NCI-H2196 (cell line): ENCODE measurements at regions not wholly inside any gene's neighbourhood (a gene's known extent, or its start where the extent isn't known, plus 50 kb on each side); places are given as distances from the start of the nearest gene placed in this dataset.
"Not testable (repeated sequence)": the region's sequence is repeated elsewhere in the genome, so short reads cannot be mapped to it uniquely, and the experiment has no call there.

Experiments
- DNase-seq: peaks from one replicate; lab custom pipeline; 2025; ENCODE audit not compliant: unreplicated experiment; lab: John Stamatoyannopoulos, UW

DNA sequence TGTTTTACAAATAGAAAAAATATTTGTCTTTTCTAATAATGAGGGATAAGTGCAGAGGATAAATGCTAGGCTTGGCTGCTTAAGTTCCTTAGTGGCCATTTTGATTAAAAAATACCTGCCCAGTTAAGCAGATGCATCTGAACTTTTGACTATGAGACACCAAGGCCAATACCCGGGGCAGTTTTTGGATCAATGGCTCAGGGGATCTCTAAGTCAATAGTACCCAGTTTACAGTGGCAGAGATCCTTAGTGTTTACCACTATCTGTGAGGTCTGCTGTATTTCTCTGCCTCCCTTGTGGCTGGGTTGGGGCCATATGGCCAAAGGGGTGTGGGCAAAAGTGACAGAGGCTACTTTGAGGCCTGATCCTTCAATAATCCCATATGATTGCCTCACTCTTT lies 184.5 kb upstream of the MAST4 start:
- no peak for DNase-seq

DNA sequence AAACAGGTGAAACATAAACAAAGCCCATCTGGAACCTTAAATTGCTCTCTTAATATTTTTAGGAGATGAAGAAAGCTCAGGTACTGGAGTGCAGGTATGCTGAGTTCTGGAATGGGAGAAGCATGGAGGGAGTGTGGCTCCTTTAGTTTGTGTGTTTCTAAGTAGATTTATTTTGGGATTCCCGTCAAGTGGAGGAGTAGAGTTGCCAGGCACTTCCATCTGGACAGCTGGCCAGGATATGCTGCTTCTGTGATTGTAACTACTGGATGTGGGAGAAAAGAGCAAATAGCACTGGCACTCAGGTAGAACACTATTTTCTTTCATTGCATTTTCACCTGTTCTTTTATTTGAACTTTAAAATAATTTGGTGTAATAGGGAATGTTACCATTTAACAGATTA lies 182.3 kb upstream of the MAST4 start:
- no peak for DNase-seq

DNA sequence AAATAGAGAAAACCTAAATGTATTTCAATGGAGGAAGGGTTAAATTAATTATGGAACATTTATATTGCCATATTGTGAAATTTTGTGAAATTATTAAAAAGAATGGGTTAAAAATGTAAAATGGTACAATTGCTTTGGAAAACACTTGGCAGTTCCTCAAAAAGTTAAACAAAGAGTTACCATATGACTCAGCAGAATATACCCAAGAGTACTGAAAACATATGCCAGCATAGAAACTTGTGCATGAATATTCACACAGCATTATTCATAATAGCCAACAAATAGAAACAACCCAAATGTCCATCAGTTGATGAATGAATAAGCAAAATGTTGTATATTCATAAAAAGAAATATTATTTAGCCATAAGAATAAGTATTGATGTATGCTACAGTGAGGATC lies 181.0 kb upstream of the MAST4 start:
- DNase-seq, result no peak

DNA sequence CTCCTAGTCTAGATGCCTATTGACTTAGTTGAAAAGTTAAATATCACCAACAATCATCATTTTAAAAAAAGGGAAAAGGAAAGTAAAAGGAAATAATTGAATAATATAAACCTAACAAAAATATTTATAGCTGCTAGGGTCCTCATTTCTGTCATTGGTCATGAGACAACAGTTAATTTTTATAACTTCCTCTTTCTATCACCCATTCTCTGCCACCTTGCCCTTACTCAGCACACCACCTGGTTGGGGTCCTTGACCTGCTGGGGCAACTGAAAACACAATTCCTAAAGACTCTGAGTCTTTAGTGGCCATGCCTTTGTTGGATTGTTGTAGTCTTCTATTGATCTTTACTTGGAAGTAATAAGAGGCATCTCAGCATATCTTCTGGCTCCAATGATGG lies 179.5 kb upstream of the MAST4 start:
- DNase-seq, result no peak

DNA sequence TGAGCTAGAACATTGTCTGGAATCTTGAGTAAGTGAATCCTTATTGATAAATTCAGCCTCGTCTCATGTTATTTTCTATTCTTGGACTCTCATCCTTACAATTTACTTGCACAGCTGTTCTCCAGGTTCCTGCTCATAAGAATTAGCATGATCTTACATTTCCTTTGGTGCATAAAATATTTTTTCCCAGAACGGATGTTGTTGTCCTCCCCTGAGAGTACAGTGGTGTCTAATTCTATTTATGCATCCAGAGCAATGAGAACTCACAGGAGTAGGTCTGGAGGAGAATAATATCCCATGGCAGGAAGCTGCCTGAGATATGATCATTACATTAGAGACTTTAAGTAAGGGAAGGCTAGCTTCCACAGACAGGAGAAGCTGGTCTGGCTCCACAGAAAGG lies 178.4 kb upstream of the MAST4 start:
- no peak for DNase-seq

DNA sequence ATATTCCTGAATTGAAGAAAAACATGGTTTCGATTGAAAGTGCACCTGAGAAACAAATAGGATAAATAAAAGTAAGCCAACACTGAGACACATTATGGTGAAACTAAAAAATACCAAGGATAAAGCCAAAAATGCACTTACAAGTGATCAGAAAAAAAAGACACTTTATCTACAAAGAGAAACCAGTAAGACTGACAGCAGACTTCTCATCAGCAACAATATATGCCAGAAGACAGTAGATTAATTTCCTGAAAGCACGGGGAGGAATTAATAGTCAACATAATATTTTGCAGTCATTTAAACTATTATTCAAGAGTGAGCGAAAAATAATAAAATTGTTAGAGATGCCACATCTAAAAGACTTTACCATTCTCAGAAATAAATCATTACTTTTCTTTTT lies 172.7 kb upstream of the MAST4 start:
- no peak for DNase-seq

DNA sequence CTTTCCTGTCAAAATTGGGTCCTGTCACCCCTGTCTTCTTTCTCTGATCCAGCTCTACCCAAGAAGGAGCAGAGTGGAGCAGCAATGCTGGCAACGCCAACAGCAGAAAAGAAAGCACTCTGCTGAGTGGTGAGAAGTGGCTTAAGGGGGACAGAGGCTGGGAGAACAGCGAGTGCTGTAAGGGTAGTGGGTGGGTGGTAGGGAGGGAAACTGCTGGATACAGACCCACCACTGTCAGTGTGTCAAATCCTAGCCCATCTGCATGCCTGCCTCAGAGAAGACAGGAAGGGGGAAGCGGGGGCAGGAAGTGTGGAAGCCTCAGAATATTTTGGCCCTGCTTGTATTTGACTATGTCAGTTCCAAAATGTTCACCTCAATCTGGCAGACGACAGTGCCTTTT lies 170.4 kb upstream of the MAST4 start:
- DNase-seq, result no peak

DNA sequence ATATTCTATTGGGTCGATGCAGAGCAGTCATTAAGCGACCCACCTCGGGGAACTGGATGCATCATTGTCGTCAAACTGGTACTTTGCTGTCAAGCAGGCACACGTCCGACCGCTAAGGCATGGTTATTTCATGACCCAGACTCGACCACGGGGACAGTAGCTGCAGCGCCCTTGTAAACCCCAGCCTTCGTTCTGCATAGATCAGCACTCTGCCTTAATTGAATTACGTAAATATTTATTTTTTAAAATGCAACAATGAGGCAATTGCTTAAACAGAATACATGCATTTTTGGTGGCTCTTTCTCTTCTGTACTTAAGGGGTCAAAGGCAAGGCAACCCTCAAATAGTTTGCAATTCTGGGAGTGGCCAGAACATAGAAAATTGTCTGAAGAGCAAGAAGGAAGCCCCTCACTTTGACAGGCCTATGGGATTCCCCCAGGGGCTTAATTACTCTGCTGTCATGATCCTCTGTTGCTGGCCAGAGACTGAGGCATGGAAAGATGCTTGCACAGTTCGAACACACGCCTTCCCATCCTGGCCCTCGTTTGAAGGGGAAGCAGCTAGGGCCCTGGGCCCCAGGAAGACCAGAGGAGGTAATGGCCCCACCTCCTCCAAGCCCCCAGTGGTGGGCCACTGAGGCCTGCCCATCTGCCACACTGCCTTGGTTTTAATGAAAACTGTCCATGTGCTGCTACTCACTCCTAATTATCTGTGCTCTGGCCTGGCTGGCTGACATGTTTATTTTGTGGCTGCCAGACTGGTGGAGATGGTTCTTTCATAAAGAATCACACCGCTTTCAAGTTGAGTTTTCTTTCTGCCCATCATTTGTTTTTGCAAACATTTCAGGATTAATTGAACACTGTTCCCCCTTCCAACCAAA lies 169.7 kb upstream of the MAST4 start:
- DNase-seq, result no peak

DNA sequence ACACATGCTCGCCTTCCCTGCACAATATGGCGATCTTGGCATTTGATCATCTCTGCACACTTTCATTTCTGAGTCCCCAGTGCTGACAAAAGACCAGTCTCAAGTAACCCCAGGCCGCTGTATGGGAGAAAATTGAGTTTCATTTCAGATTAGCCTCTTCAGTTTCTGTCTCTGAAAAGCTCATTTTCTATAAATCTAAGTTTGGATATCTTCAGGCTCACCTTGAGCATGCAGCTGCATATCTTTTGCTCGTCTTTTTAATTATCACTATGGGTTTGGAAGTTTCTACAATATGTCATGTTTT lies 169.1 kb upstream of the MAST4 start:
- no peak for DNase-seq

DNA sequence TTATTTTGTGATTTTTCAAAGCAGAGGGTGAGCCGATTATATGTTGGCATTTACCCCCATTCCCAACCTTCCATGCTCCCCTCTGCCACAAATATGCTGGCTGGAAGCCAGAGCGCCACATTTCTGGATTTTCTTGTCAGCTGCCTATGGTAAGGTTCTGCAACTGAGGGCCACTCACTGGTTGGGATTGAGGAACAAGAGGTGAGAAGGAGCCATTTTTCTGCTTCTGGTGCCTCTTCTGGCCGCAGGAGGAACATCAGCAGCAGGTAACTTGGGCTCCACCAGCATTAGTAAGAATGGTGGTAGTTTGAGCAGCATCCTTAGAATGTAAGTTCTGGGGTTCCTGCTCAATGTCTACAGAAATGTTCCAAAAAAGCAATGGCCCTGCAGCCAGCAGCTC lies 159.5 kb upstream of the MAST4 start:
- no peak for DNase-seq

DNA sequence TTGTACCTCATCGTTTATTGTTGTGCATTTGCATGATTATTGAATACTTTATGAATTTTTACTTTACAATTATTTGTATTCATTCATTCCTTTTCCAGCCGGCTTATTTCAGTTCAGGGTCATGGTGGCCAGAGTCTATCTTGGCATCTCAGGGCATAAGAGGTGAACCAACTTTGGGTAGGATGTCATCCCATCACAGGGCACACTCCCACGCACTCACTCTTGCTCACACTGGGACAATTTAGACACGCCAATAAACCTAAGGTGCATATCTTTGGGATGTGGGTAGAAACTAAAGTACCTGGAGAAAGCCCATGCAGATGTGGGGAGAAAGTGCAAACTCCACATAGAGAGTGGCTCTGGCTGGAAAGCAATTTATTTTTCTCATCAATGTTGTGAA lies 158.1 kb upstream of the MAST4 start:
- no peak for DNase-seq

DNA sequence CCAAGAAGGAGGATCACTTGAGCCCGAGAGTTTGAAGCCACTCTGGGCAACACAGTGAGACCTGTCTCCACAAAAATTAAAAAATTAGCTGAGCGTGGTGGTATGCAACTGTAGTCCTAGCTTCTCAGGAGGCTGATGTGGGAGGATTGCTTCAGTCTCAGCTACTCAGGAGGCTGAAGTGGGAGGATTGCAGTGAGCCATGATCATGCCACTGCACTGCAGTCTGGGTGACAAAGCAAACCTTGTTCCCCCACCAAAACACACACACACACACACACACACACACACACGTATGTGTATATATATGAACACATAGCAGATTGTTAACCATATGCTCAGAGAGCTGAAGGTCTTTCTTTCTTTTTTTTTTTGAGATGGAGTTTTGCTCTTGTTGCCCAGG lies 157.5 kb upstream of the MAST4 start:
- DNase-seq, result no peak

DNA sequence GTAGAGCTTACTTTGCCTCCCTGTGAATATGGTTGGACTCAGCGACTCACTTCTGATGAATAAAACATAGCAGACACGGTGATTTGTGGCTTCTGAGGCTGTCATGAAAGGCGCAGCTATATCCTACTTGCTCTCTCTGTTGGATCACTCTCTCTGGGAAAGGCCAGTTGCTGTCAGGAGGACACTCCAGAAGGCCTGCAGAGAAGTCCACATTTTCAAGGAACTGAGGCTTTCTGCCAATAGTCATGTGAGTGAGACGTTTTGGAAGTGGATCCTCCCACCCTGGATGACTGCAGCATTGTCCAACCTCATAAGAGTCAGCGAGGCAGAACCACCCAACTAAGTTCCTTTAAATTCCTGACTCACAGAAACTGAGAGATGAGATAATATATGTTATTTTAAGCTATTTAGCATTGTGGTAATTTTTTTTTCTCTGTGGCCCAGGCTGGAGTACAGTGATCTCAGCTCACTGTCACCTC lies 156.0 kb upstream of the MAST4 start:
- DNase-seq, result no peak

DNA sequence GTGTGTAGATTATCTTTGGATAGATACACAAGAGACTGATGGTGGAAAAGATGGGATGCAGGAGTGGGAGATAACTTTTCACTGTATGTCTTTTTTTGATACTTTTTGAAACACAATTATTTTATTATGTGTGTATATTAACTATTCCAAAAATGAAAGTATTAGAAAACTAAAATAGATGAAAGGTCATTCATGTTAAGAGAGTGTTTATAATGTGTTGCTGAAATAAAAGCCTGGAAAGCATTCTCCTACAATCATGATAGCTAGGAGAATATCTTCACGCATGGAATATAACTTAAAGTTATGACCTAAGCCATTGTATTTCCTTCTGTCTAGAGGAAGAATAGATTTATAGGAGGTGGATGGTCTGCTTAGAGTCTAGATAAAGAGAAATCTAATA lies 154.8 kb upstream of the MAST4 start:
- no peak for DNase-seq

DNA sequence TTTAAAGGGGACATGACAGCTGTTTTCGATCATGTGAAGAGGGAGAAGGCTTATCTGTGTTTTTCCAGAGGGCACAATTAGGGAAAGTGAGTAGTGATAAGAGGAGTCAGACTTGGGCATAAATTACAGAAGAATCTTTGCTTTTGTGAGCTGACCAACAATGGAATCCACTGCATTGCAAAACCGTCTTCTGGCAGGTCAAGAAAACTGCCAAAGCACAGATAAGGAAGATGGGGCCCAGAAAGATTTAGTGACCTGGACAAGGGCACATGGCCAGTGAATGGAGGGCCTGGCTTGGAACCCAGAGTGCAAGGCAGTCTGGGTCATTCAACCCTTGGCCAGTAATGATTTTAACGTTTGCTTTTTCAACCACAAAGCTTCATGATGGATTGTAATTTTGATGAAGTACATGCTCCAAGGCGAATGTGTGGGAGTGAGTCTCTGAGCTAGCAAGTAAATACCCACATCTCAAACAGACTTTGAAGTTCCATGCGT lies 153.2 kb upstream of the MAST4 start:
- DNase-seq, result no peak

DNA sequence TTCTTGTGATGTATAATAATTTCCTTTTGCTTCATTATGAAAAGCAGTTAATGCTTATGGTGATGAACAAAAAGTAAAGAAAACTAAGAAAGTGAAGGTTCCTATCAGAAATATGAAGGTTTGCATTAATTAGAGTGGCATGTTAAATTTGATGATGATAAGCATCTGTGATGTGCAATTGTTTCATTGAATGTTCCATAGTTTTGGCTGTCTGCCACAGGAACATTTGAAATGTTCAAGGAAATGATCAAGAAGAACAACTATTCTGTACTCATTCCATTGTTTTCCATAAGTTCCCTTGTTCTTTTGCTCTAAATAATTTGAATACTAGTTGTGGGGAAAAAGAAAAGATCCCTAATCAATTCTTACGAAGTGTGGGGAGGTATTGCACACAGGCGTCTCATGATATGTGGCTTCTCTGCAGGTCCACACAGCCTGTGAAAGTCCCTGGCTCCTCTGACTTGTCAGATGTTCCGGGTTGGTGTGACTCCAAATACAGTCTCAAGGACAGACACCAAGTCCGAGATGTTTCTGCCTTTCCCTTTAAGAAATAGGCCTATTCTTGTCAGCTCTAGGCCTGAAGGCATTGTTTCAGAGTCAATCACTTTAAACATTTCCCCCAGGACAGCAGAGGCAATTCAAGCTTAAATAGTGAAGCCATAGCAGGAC lies 152.6 kb upstream of the MAST4 start:
- DNase-seq, result no peak

DNA sequence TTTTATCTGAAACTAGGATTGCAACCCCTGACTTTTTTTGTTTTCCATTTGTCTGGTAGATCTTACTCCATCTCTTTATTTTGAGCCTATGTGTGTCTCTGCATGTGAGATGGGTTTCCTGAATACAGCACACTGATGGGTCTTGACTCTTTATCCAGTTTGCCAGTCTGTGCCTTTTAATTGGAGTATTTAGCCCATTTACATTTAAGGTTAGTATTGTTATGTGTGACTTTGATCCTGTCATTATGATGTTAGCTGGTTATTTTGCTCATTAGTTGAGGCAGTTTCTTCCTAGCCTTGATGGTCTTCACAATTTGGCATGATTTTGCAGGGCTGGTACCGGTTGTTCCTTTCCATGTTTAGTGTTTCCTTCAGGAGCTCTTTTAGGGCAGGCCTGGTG lies 148.1 kb upstream of the MAST4 start:
- DNase-seq, result not testable (repeated sequence)

DNA sequence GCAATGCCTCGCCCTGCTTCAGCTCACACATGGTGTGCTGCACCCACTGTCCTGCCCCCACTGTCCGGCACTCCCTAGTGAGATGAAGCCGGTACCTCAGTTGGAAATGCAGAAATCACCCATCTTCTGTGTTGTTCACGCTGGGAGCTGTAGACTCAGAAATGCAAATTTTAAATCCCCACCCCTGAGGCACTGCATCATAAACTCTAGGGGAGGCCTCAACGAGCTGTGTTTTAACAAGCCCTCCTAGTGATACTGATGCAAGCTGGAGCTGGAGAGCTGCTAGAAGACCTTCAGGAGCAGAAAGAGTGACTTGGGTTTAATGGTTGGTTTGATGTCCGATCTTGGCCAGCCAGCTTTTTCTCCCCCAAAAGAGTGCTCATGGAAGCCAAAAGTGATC lies 146.0 kb upstream of the MAST4 start:
- DNase-seq, result no peak

DNA sequence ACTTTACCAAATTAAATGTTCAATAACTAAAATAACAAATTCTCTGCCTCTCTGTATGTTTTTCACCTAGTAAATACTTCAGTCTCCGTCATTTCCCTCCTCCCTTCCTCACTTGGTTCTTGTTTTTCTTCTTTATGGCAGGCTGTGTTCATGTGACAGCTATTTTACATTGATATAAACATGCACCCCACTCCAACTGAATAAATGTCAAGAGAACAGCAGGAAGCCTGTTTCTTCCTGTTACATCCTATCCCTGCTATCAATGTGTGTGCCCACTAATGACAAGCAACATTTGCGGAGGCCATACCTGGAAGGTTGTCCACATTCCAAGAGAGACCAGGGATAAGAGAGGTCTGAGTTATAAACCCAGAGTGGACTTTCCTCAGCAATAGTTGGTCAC lies 145.2 kb upstream of the MAST4 start:
- no peak for DNase-seq

DNA sequence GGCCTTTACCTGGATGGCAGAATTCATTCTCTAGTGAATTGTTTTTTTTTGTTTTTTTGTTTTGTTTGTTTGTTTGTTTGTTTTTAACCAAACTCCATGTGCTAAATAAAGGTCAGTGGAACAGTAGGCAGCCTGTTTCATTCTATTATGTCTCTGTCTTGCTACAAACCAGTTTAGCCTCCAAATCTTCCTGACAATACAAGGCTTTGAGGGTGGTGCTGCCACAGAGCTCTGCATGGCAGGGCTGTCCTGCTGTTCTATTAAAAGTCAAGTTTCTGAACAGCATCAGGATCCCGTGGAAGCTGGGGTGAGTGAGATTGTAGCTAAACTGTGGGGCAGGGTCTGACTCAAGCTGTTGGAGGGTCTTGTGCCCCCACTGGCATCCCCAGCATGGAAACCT lies 144.1 kb upstream of the MAST4 start:
- DNase-seq, result no peak

DNA sequence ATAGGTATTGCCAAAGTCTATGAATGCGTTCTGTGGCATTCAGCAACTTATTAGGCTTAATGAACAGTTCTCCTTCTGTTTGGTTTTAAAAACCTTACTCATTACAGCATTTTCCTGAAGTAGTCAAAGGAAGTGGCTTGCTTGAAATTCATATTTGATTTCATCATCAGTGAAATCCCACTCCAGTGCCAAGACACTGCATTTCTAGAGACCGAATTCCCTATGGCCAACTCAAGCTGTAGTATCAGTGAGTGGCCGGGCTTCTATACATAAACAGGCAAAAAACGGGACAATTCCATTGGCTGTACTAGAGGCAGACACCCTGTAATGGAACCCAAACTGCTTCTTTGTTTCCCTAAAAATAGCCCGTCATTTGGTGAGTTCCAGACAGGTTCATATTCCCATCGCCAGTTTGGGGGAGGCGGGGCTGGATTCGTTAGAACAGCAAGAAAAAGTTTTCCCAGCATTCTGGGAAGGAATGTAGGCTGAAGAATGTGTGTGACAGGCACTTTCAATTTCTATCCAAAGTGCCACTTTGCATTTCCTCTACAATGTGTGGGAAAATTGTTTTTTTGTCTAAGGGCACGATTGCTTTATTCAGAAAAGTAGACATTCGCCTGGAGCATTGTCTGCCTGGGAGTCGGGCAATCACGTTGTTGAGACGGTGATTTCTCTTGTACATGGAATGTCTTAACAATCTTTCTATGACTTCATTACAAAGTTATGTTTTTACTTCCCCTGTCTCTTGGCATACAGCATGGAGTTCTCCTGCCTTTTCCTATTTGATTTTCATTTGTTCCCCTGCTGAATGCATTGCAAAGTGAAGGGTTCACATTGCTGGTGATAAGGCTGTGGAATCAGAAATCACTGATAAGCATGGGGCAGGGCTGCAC lies 141.8 kb upstream of the MAST4 start:
- DNase-seq, result no peak

DNA sequence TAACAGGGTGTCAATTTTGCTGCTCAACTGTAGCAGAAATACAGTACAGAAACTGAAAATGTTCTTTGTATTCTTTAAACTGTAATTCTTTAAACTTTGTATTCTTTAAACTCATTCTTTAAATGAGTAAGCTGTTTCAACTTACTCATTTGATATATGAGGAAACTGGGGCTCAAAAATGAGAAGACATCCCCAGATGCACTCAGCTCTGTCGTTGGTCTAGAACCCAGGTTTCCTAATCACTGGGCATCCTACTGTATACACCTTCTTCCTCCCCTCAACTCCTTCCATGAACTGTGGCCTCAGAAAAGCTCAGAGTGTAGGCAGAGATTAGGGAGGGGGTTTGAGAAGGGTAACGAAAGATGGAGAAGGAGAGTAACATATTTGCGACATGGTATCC lies 136.5 kb upstream of the MAST4 start:
- no peak for DNase-seq
